GM04504 (cell line): ENCODE measurements at regions not wholly inside any gene's neighbourhood (a gene's known extent, or its start where the extent isn't known, plus 50 kb on each side); places are given as distances from the start of the nearest gene placed in this dataset.

Experiments used
- DNase-seq: peaks from one replicate; pipeline ENCODE4 v3.0.0-alpha.2; 2012; ENCODE audit warnings: low read depth

- no peak for DNase-seq
Measured at GRCh38 chr3:193929921-193930646, 205.9 kb upstream of the HES1 start.

DNA sequence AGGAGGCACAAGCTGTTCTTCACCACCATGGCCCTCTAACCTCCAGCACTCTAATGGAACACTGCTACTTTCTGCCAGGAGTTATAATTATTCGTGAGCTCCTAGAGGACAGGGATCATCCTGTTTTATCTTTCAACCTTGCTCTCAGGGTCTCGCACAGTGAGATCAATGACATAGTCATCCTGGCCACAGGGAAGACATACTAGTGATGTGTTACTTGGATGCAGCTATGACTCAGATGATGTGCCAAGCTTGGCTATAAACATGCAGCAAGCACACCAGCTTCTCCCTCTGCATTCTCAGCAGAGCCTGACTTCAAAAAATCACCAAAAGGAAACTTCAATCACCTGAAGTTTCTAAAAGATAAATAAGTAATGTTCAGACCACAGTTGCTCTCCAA is 203.8 kb upstream of the HES1 start:
- DNase-seq: no peak

GRCh38 chr3:193932576-193932975 is 203.4 kb upstream of the HES1 start:
- DNase-seq: no peak

DNA sequence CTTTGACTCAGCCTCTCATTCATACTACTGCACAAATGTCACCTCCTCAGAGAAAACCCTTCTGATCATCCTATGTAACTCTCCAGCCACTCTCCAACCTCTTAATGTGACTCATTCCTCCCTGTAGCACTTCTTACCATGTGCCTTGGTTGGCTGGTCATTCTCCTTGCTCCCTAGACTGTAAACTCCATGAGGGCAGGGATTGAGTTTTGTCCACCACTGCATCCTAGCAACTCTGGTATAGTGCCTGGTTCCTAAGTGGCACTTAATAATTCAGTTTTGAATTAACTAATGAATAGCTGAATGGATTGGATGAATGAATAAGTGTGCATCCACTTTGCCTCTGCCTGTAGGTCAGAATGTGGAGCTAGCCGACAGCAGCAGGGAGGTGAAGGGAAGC is 202.5 kb upstream of the HES1 start:
- no peak for DNase-seq

DNA sequence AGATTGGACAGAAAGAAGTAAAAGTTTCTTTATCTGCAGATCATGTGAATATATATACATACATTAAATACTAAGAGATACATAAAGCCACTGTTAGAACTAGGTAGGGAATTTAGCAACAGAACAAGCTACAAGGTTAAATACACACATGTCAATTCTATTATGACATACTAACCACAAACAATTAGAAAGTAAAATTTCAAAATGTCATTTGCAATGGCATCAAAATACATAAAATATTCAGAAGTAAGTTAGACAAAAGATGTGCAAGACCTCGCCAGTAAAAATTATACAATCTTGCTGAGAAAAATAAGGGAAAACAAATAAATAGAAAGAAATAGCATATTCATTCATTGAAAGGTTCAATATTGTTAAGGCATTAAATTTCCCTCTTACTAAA is 200.0 kb upstream of the HES1 start:
- no peak for DNase-seq

DNA sequence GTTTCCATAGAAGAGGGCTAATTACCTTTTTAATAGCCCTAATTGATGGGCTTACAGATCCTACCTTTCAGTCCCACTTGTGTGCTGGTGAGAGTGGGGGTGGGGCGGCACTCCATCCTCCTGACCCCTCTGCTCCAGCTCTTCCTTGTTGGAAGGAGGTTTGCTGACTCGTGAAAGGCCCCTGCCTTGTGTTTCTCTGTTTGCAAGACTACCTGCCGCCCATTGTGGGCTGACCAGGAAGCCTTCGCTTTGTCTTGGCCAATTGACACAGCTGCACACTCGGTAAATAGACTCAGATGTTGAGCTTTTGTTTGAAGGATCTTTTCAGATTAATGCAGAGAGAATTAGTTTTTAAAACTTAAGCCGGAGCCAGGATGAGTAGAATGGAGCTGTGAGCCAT is 197.3 kb upstream of the HES1 start:
- DNase-seq: no peak

DNA sequence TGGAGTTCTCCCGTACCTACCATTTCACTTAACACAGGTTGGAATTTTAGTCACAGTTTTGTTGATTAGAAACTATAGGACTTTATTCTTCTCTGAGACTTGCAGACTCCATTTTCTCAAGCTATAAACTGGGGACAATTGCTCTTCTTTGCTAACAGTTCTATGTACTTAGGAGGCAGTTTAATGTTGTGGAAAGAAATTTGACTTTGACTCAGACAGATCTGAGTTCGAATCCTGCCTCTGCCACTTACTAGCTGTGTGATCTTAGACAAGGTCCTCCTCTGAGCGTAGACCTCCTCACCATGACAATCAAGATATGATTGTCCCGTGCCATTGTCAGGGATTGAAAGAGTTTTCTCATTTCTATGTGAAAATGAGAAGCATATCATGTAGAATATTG is 196.4 kb upstream of the HES1 start:
- DNase-seq: no peak

DNA sequence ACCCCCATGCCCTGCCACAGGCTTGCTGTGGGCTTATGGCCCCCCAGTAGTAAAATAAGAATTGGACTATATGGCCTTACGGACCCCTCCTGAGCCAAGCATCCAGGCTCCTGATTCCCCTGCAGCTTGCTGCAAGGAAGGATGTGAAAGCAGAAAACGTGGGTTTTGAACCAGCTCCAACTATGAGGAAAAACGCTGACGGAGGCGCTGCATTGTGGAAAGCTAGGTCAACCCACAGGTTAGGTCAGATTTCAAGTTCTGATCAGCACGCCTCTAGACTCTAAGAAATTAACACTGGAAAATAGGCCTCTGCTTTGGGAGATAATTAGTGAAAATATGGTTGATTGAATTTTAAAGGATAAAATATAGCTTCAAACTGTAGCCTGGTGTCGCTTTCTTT is 195.4 kb upstream of the HES1 start:
- DNase-seq: no peak

DNA sequence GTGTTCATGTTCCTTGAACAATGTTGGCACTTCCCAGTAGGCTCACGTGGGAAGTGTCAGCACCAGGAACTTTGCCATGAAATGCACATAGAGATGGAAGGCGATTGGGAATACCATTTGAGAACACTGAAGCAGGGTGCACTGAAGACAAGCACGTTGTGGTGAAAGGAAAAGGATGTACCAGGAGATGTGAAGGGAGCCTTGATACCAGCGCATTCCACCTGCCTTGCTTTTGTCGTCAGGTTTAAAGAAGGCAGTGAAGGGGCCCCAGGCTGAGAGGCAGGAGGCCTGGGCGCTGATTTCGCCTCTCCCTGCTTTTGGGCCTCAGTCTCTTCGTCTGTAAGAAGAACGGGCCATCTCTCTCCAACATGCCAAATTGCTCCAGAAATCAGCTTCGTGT is 194.5 kb upstream of the HES1 start:
- DNase-seq: no peak

GRCh38 chr3:193942516-193943055 is 193.4 kb upstream of the HES1 start:
- no peak for DNase-seq

- no peak for DNase-seq
Measured at GRCh38 chr3:193943200-193943599, 192.7 kb upstream of the HES1 start.

DNA sequence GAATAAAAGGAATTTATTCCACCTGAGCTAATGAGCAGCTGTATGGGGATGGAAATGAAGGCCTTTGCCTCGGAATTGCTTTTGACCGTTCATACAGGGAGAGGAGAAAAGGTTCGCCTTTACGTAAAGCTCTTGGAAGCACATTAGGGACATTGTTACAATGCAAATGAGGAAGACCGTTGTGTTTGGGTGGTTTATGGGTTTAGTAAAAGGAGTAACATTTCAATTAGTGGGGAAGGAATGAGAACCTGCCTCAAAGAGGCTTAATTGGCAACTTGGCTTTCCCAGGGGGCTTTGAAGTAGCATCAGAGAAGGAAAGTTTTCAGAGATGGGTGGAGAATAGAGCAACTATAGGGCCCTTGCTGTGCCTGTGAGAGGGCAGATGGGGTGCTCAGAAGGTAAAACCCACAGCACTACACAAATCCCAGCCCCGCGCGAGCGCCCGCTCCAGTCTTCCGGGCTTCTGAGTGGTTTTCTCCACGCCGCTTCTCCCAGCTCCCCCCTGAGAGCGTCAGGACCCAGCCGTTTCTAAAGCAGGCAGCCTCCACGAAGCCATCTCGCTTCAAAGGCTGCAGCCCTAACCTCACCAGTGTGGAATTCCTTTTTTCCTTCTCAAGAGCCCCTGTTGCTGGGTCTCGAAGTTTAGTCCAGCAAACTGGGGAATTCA is 192.0 kb upstream of the HES1 start:
- DNase-seq: no peak

- no peak for DNase-seq
Measured at GRCh38 chr3:193944518-193944884, 191.4 kb upstream of the HES1 start.

- no peak for DNase-seq
Measured at GRCh38 chr3:193945143-193945542, 190.8 kb upstream of the HES1 start.

DNA sequence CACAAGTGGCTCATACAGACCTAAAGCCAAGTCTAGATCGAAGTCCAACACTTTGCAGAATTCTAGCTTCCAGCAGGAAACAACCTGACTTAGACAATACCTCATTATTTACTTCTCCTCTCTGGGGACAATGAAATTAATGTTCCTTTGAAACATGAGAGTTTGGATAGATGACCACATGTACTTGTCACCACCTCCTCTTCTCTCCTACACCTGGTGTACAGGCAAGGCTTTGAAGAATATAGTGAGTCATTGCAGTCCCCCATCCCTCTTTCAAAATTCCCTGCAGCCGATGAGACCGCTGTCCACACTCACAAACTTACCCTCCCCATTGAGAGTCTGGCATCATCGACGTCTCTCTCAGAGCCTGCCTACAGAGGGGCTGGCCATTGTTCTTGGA is 189.0 kb upstream of the HES1 start:
- no peak for DNase-seq

DNA sequence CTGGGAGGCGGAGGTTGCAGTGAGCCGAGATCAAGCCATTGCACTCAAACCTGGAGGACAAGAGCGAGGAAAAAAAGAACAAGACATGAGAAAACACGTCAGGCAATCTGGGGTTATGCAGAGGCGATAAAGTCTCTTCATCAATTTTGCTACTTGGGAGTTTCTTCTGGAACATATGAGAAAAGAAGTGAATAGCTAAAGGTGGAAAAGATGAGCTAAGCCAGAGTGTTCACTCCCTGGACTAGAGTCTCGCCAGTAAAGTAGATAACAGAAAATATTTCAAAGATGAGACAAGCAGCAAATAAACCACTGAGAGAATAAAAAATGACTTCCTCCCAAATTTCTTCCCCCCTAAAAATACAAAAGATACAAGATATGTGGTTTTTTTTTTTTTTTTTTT is 188.4 kb upstream of the HES1 start:
- DNase-seq: no peak

DNA sequence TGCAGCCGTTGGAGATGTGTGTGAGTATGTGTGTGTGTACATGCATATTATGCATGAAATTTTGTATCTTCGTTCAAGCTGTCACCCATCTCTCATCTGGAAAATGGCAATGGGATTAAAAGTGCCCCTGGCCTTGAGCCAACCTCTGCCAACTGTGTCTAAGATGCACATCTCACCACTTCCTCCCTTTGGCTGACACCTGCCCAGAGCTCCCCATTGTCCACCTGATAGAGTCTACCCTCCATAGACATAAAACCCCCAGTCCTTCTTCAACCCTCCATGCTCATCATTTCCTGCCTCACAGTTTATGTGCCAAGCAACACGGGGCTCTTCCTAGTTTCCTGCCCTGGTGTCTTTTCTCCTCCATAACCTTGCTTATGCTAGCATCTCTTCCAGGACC is 187.5 kb upstream of the HES1 start:
- no peak for DNase-seq

- DNase-seq: no peak
Measured at GRCh38 chr3:193951859-193952258, 184.1 kb upstream of the HES1 start.

- no peak for DNase-seq
Measured at GRCh38 chr3:193954752-193955151, 181.2 kb upstream of the HES1 start.

GRCh38 chr3:193955719-193956118 is 180.2 kb upstream of the HES1 start:
- DNase-seq: no peak

GRCh38 chr3:193959861-193960260 is 176.1 kb upstream of the HES1 start:
- DNase-seq: no peak

DNA sequence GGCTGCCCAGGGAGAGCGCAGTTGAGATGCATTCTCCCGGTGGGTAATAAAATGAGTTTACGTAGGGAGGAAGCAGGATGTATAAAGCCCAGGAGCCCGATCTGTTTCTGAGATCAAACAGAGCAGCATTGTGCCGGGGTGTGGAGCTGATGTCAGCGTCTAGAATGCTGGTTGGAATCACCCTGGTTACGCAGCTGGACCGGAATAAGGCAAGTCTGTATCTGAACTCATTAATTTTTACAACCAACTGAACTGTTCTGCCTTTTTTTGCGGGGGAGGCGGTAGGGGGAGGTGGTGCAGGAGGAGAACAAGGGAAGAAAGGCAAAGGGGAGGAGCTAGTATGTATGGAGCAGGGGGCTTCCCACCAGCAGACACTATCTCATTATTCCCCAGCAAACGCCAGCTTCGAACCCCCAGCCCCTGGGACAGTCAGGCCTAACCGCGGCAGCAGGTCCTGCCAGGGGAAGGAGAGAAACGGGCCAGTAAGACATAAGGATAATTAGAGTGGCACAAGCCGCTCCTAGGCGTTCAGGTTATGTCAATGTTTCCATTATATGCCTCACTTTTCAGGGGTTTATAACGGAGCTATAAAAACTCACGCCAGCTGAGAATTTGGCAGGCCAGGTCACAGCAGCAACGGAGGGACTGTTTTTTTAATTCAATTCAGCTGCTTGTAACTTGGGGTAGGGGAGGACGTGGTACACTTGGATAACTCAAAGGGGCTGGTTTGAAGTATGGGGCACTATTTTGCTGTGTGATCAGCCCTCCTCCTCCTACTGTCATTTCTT is 175.3 kb upstream of the HES1 start:
- DNase-seq: no peak
